Esophagus squamous epithelium (tissue), 4 donors: ENCODE measurements at regions not wholly inside any gene's neighbourhood (a gene's known extent, or its start where the extent isn't known, plus 50 kb on each side); places are given as distances from the start of the nearest gene placed in this dataset.
A peak's percentile ranks its signal among the peaks of the same experiment; 100 is the strongest.

Experiments used
- CTCF ChIP-seq, 6 experiments: fragments of 450-650 bp in 4 of 6; fragments of 200-600 bp in 2 of 6; sonication (generic) in 2 of 6; IDR thresholded peaks; one replicate each; pipeline ENCODE4 v1.5.1; 2016 to 2019; ENCODE audit warnings: antibody characterized with exemption in 6 of 6, mild to moderate bottlenecking in 4 of 6, moderate library complexity in 4 of 6
- POLR2A ChIP-seq, 4 donors: fragments of 450-650 bp; IDR thresholded peaks; one replicate each; pipeline ENCODE4 v1.6.1; 2017; ENCODE audit warnings: antibody characterized with exemption in 4 of 4, mild to moderate bottlenecking in 4 of 4, moderate library complexity in 3 of 4

GRCh38 chr11:36746886-36747710 is 149.1 kb upstream of the RAG2 start:
- TF ChIP-seq CTCF (IDR thresholded peaks at IDR 0.05) (peak; percentile 77 to 96 (median 91)), POLR2A (IDR thresholded peaks at IDR 0.05) (no peak)
